MCF 10A (cell line): ENCODE measurements at regions not wholly inside any gene's neighbourhood (a gene's known extent, or its start where the extent isn't known, plus 50 kb on each side); places are given as distances from the start of the nearest gene placed in this dataset.

ENCODE experiments used
- BruUV-seq: library from RNA; stranded (reverse); fragments of 400-500 nt; replicated peaks from 2 replicates; lab custom pipeline; 2021; lab: Mats Ljungman, UMichigan
- CTCF ChIA-PET: fragments of 300-600 bp; sonication (Branson Sonifier 250); formaldehyde crosslinking; extraction: SDS; loops from one replicate; lab custom pipeline; 2021; ENCODE audit warnings: antibody characterized with exemption, inconsistent platforms; lab: Yijun Ruan, JAX
- POLR2A ChIA-PET: fragments of 300-600, 350-650 bp; sonication (Branson Sonifier 250); formaldehyde crosslinking; extraction: SDS; loops from one replicate; lab custom pipeline; 2020; ENCODE audit warnings: antibody characterized with exemption, inconsistent platforms; lab: Yijun Ruan, JAX
- DNase-seq: peaks from one replicate; pipeline ENCODE4 v3.0.0-alpha.2; 2018; ENCODE audit not compliant: unreplicated experiment
- H3K27ac Mint-ChIP-seq: one replicate; pipeline ENCODE4 v1.8.0; 2022; ENCODE audit warnings: mild to moderate bottlenecking, low read depth, mixed read lengths; ENCODE audit not compliant: unreplicated experiment
- H3K27me3 Mint-ChIP-seq: one replicate; pipeline ENCODE4 v1.8.0; 2022; ENCODE audit warnings: mixed read lengths; ENCODE audit not compliant: insufficient read depth, unreplicated experiment
- H3K36me3 Mint-ChIP-seq: one replicate; pipeline ENCODE4 v1.8.0; 2022; ENCODE audit warnings: mild to moderate bottlenecking, moderate library complexity, mixed read lengths; ENCODE audit not compliant: insufficient read depth, unreplicated experiment
- H3K4me1 Mint-ChIP-seq: one replicate; pipeline ENCODE4 v1.8.0; 2022; ENCODE audit warnings: mixed read lengths; ENCODE audit not compliant: insufficient read depth, unreplicated experiment
- H3K4me3 Mint-ChIP-seq: one replicate; pipeline ENCODE4 v1.8.0; 2022; ENCODE audit warnings: mild to moderate bottlenecking, moderate library complexity, mixed read lengths; ENCODE audit not compliant: unreplicated experiment
- H3K9me3 Mint-ChIP-seq: one replicate; pipeline ENCODE4 v1.8.0; 2022; ENCODE audit warnings: mixed read lengths; ENCODE audit not compliant: unreplicated experiment
- intact Hi-C: fragments of 100-400 bp; cut with micrococcal nuclease; formaldehyde crosslinking; loops from 2 replicates; pipeline ENCODE4 v1.14.1; 2022
- TF ChIP-seq, protein P1 (sequence below): fragments of 200-600 bp; IDR thresholded peaks from one replicate; pipeline ENCODE4 v1.8.0; 2022; ENCODE audit warnings: antibody characterized with exemption, mild to moderate bottlenecking; ENCODE audit not compliant: unreplicated experiment

GRCh38 chr2:223218587-223219178 is 166.7 kb downstream of the KCNE4 start:
- Mint-ChIP-seq H3K9me3 (no peaks in the 10 kb centered on the region), H3K27me3 (no peaks in the 10 kb centered on the region), H3K27ac (no peak overlapping the region), H3K36me3 (no peaks in the 10 kb centered on the region), H3K4me1 (peaks cover 18% of the 10 kb centered on the region), H3K4me3 (no peak overlapping the region)
- DNase-seq, result no peak
- BruUV-seq, result no TSS peak
- TF ChIP-seq, protein P1, sequence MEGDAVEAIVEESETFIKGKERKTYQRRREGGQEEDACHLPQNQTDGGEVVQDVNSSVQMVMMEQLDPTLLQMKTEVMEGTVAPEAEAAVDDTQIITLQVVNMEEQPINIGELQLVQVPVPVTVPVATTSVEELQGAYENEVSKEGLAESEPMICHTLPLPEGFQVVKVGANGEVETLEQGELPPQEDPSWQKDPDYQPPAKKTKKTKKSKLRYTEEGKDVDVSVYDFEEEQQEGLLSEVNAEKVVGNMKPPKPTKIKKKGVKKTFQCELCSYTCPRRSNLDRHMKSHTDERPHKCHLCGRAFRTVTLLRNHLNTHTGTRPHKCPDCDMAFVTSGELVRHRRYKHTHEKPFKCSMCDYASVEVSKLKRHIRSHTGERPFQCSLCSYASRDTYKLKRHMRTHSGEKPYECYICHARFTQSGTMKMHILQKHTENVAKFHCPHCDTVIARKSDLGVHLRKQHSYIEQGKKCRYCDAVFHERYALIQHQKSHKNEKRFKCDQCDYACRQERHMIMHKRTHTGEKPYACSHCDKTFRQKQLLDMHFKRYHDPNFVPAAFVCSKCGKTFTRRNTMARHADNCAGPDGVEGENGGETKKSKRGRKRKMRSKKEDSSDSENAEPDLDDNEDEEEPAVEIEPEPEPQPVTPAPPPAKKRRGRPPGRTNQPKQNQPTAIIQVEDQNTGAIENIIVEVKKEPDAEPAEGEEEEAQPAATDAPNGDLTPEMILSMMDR, result no peak
- POLR2A ChIA-PET, result interaction anchor here (0.6 to 1.7 kb wide), 4 partner anchors 9 to 333 kb away, joined by 3 to 13 read pairs (median 4); no protein-coding TSS in a partner anchor
- intact Hi-C loops, result no loop called here
- CTCF ChIA-PET, result interaction anchor here (0.6 kb wide), 1 partner anchor 38 kb away, joined by 3 read pairs; no protein-coding TSS in a partner anchor

DNA sequence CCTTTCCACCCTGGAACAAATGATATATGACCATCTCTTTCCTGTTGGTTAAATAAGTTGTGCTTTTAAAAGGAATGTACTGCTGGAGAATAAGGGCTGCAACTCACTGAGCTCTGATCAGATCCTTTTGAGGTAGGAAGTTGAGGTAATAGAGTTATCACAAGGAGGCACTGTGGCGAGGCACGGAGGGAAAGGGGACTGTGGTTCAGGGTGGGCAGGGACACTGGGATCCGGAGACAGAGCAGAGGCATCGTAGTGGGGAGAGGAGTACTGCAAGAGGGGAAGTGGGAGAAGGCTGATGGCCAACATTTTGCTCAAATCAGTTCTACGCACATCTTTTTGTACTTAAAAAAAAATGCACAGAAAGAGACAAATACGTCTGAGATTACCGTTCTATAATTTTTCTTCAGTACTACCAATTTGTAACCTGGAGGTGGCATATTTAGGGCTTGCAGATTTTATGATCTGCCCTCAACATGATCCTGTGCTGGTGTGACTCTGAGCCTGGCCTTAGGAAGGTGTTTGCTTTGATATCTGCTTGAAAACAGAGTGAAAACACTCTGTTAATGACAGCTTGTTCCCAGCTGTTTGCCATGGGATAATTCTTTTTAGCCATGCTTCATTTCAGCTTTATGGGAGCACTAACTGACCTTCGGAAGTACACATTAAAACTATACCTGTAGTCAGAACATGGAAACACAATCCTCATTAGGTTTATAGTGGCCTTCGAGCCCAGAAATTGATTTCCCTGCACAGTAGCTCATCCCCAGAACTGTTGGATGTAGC is 168.1 kb downstream of the KCNE4 start:
- intact Hi-C loops, result no loop called here
- TF ChIP-seq, protein P1, result no peak
- peaks cover 18% of the 10 kb centered on the region for H3K4me1 Mint-ChIP-seq
- no peak for DNase-seq
- ChIA-PET CTCF (no interaction called here), POLR2A (no interaction called here)
- H3K27ac Mint-ChIP-seq, result no peak overlapping the region
- no peak overlapping the region for H3K4me3 Mint-ChIP-seq
- H3K9me3 Mint-ChIP-seq, result no peaks in the 10 kb centered on the region
- no peaks in the 10 kb centered on the region for H3K36me3 Mint-ChIP-seq
- no peaks in the 10 kb centered on the region for H3K27me3 Mint-ChIP-seq
- BruUV-seq, result no TSS peak

GRCh38 chr2:223220658-223220925 is 168.6 kb downstream of the KCNE4 start:
- H3K4me1 Mint-ChIP-seq, result peaks cover 18% of the 10 kb centered on the region
- no peaks in the 10 kb centered on the region for H3K9me3 Mint-ChIP-seq
- no peak overlapping the region for H3K27ac Mint-ChIP-seq
- no peaks in the 10 kb centered on the region for H3K36me3 Mint-ChIP-seq
- intact Hi-C loops, result no loop called here
- POLR2A ChIA-PET, result no interaction called here
- BruUV-seq, result no TSS peak
- TF ChIP-seq, protein P1, result no peak
- CTCF ChIA-PET, result no interaction called here
- no peaks in the 10 kb centered on the region for H3K27me3 Mint-ChIP-seq
- no peak for DNase-seq
- H3K4me3 Mint-ChIP-seq, result no peak overlapping the region

GRCh38 chr2:223221139-223221835 is 169.3 kb downstream of the KCNE4 start:
- no TSS peak for BruUV-seq
- no peaks in the 10 kb centered on the region for H3K27me3 Mint-ChIP-seq
- no peaks in the 10 kb centered on the region for H3K36me3 Mint-ChIP-seq
- H3K4me1 Mint-ChIP-seq, result peaks cover 18% of the 10 kb centered on the region
- peak overlapping the region; percentile 58 for H3K27ac Mint-ChIP-seq
- TF ChIP-seq, protein P1, result no peak
- H3K9me3 Mint-ChIP-seq, result no peaks in the 10 kb centered on the region
- no peak for DNase-seq
- ChIA-PET POLR2A (interaction anchor here (0.6 kb wide), 1 partner anchor 396 kb away, joined by 4 read pairs; no protein-coding TSS in a partner anchor), CTCF (no interaction called here)
- intact Hi-C loops, result no loop called here
- H3K4me3 Mint-ChIP-seq, result no peak overlapping the region
